22Rv1 (cell line): ENCODE measurements at regions not wholly inside any gene's neighbourhood (a gene's known extent, or its start where the extent isn't known, plus 50 kb on each side); places are given as distances from the start of the nearest gene placed in this dataset.

Experiments
- ZFX ChIP-seq: fragments of 450-650 bp; IDR thresholded peaks from 2 replicates; pipeline ENCODE4 v1.6.1; 2017; ENCODE audit warnings: antibody characterized with exemption, borderline replicate concordance
- TF ChIP-seq, protein P1 (sequence below): fragments of 450-650 bp; IDR thresholded peaks from 2 replicates; pipeline ENCODE4 v1.5.1; 2017; ENCODE audit warnings: mild to moderate bottlenecking

GRCh38 chr7:37590824-37591223, 92.7 kb upstream of the GPR141 start:
- TF ChIP-seq, protein P1, sequence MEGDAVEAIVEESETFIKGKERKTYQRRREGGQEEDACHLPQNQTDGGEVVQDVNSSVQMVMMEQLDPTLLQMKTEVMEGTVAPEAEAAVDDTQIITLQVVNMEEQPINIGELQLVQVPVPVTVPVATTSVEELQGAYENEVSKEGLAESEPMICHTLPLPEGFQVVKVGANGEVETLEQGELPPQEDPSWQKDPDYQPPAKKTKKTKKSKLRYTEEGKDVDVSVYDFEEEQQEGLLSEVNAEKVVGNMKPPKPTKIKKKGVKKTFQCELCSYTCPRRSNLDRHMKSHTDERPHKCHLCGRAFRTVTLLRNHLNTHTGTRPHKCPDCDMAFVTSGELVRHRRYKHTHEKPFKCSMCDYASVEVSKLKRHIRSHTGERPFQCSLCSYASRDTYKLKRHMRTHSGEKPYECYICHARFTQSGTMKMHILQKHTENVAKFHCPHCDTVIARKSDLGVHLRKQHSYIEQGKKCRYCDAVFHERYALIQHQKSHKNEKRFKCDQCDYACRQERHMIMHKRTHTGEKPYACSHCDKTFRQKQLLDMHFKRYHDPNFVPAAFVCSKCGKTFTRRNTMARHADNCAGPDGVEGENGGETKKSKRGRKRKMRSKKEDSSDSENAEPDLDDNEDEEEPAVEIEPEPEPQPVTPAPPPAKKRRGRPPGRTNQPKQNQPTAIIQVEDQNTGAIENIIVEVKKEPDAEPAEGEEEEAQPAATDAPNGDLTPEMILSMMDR: no peak
- no peak for TF ChIP-seq ZFX
